ENCODE measurements at regions not wholly inside any gene's neighbourhood (a gene's known extent, or its start where the extent isn't known, plus 50 kb on each side); places are given as distances from the start of the nearest gene placed in this dataset.

DNA sequence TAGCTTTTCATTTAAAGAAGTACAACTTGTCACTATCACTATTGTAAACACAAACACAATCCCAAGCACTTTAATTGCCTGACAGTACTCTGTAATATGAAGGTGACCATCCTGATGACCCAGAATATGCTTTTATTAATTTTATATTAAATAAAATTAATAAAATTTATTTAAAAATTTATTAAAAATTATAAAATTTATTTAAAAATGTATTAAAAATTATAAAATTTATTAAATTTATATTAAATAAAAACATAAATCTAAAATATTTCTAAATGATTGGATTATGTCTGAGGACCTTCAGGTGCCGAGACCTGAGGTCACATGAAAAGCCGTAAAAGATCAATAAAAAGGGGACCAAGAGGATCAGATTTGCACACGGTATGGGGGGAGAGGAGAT lies 229.8 kb upstream of the KIRREL3 start:
- H3K9me3 ChIP-seq (ENCODE audit: insufficient read depth, low read depth, low read length), result no peaks in the 10 kb centered on the region
- no peaks in the 10 kb centered on the region for H3K4me1 ChIP-seq (ENCODE audit: insufficient read depth, low read length)
- TF ChIP-seq, protein P1, sequence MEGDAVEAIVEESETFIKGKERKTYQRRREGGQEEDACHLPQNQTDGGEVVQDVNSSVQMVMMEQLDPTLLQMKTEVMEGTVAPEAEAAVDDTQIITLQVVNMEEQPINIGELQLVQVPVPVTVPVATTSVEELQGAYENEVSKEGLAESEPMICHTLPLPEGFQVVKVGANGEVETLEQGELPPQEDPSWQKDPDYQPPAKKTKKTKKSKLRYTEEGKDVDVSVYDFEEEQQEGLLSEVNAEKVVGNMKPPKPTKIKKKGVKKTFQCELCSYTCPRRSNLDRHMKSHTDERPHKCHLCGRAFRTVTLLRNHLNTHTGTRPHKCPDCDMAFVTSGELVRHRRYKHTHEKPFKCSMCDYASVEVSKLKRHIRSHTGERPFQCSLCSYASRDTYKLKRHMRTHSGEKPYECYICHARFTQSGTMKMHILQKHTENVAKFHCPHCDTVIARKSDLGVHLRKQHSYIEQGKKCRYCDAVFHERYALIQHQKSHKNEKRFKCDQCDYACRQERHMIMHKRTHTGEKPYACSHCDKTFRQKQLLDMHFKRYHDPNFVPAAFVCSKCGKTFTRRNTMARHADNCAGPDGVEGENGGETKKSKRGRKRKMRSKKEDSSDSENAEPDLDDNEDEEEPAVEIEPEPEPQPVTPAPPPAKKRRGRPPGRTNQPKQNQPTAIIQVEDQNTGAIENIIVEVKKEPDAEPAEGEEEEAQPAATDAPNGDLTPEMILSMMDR (IDR thresholded peaks at IDR 0.05; ENCODE audit: insufficient read depth, low read depth, low read length), result no peak
- TF ChIP-seq EZH2 (IDR thresholded peaks at IDR 0.05; ENCODE audit: insufficient read depth, low read length), result no peak
- FAIRE-seq (no peak), DNase-seq (ENCODE audit: low read depth) (no peak)
- H3K4me2 ChIP-seq (ENCODE audit: low read length), result no peak overlapping the region
- H3K9ac ChIP-seq (ENCODE audit: low read length), result no peak overlapping the region
- Mint-ChIP-seq H3K4me3 (ENCODE audit: unreplicated experiment) (no peak overlapping the region), H3K27ac (ENCODE audit: unreplicated experiment) (no peak overlapping the region), H3K9me3 (ENCODE audit: unreplicated experiment) (no peaks in the 10 kb centered on the region), H3K4me1 (ENCODE audit: low read depth, unreplicated experiment) (peaks cover 8% of the 10 kb centered on the region), H3K36me3 (ENCODE audit: low read depth, unreplicated experiment) (no peaks in the 10 kb centered on the region), H3K27me3 (ENCODE audit: low read depth, unreplicated experiment) (peaks cover 4% of the 10 kb centered on the region)
- no peaks in the 10 kb centered on the region for H4K20me1 ChIP-seq (ENCODE audit: insufficient read depth, low read length)
- H3K4me3 ChIP-seq (ENCODE audit: insufficient read depth, low read depth, low read length), result no peak overlapping the region
- H3K79me2 ChIP-seq (ENCODE audit: insufficient read depth, low read length), result no peaks in the 10 kb centered on the region
- H3K27me3 ChIP-seq (ENCODE audit: insufficient read depth, low read length), result no peaks in the 10 kb centered on the region
- no peaks in the 10 kb centered on the region for H3K36me3 ChIP-seq (ENCODE audit: insufficient read depth, low read length)
- H3K27ac ChIP-seq (ENCODE audit: low read depth, low read length), result no peak overlapping the region
- no peak overlapping the region for H2AFZ ChIP-seq (ENCODE audit: low read depth, low read length)

DNA sequence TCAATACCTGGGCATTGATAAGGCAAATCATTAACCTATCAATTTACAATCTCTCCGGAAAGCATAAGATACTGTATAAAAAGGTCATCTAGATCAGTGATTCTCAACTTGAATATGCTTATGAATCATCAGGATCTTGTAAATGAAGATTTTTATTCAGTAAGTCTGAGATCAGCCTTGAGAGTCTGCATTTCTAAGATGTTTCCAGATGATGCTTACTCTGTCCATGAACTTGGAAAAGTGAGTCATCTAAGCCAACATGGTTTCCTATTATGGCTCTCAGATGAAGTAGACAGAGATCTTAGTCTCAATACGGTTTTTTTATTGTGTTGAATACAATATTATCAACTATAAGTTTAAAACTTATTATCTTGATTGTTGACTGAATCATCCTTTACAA lies 226.4 kb upstream of the KIRREL3 start:
- H3K27ac Mint-ChIP-seq (ENCODE audit: unreplicated experiment), result peak overlapping the region; percentile 93
- H3K4me3 Mint-ChIP-seq (ENCODE audit: unreplicated experiment), result no peak overlapping the region
- H3K9me3 ChIP-seq (ENCODE audit: insufficient read depth, low read depth, low read length), result no peaks in the 10 kb centered on the region
- H4K20me1 ChIP-seq (ENCODE audit: insufficient read depth, low read length), result no peaks in the 10 kb centered on the region
- H3K4me3 ChIP-seq (ENCODE audit: insufficient read depth, low read depth, low read length), result no peak overlapping the region
- no peak overlapping the region for H3K27ac ChIP-seq (ENCODE audit: low read depth, low read length)
- no peak for TF ChIP-seq EZH2 (IDR thresholded peaks at IDR 0.05; ENCODE audit: insufficient read depth, low read length)
- TF ChIP-seq, protein P1 (IDR thresholded peaks at IDR 0.05; ENCODE audit: insufficient read depth, low read depth, low read length), result no peak
- DNase-seq (ENCODE audit: low read depth) (no peak), FAIRE-seq (no peak)
- no peak overlapping the region for H2AFZ ChIP-seq (ENCODE audit: low read depth, low read length)
- peaks cover 2% of the 10 kb centered on the region for H3K9me3 Mint-ChIP-seq (ENCODE audit: unreplicated experiment)
- H3K4me1 Mint-ChIP-seq (ENCODE audit: low read depth, unreplicated experiment), result peaks cover 10% of the 10 kb centered on the region
- peaks cover 2% of the 10 kb centered on the region for H3K36me3 Mint-ChIP-seq (ENCODE audit: low read depth, unreplicated experiment)
- no peaks in the 10 kb centered on the region for H3K4me1 ChIP-seq (ENCODE audit: insufficient read depth, low read length)
- H3K9ac ChIP-seq (ENCODE audit: low read length), result no peak overlapping the region
- no peaks in the 10 kb centered on the region for H3K79me2 ChIP-seq (ENCODE audit: insufficient read depth, low read length)
- H3K36me3 ChIP-seq (ENCODE audit: insufficient read depth, low read length), result no peaks in the 10 kb centered on the region
- peaks cover 6% of the 10 kb centered on the region for H3K27me3 Mint-ChIP-seq (ENCODE audit: low read depth, unreplicated experiment)
- no peak overlapping the region for H3K4me2 ChIP-seq (ENCODE audit: low read length)
- H3K27me3 ChIP-seq (ENCODE audit: insufficient read depth, low read length), result no peaks in the 10 kb centered on the region

DNA sequence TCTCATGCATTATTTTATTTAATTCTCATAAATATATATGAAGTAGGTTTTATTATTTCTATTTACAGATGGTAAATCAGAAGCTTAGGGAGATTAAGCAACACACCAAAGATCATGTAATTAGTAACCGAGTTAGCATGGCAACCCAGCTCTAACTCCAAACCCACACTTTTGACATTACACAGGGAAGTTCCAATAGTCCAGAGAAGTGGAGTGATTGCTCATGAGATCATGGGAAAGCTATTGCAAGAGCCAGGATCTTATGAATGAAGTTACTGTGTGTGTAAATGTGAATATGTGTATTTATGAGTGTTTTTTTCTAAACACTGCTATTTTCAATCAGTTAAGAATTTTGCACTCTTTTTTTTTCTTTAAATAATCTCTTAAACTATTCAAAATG lies 225.8 kb upstream of the KIRREL3 start:
- Mint-ChIP-seq H3K4me3 (ENCODE audit: unreplicated experiment) (no peak overlapping the region), H3K36me3 (ENCODE audit: low read depth, unreplicated experiment) (peaks cover 2% of the 10 kb centered on the region), H3K4me1 (ENCODE audit: low read depth, unreplicated experiment) (peaks cover 10% of the 10 kb centered on the region), H3K9me3 (ENCODE audit: unreplicated experiment) (peaks cover 2% of the 10 kb centered on the region), H3K27me3 (ENCODE audit: low read depth, unreplicated experiment) (peaks cover 6% of the 10 kb centered on the region), H3K27ac (ENCODE audit: unreplicated experiment) (peak overlapping the region; percentile 93)
- Histone ChIP-seq H3K79me2 (ENCODE audit: insufficient read depth, low read length) (no peaks in the 10 kb centered on the region), H3K9ac (ENCODE audit: low read length) (no peak overlapping the region), H3K4me3 (ENCODE audit: insufficient read depth, low read depth, low read length) (no peak overlapping the region), H3K27me3 (ENCODE audit: insufficient read depth, low read length) (no peaks in the 10 kb centered on the region), H3K4me2 (ENCODE audit: low read length) (no peak overlapping the region), H3K9me3 (ENCODE audit: insufficient read depth, low read depth, low read length) (no peaks in the 10 kb centered on the region), H3K36me3 (ENCODE audit: insufficient read depth, low read length) (no peaks in the 10 kb centered on the region), H3K4me1 (ENCODE audit: insufficient read depth, low read length) (no peaks in the 10 kb centered on the region), H4K20me1 (ENCODE audit: insufficient read depth, low read length) (no peaks in the 10 kb centered on the region), H2AFZ (ENCODE audit: low read depth, low read length) (no peak overlapping the region), H3K27ac (ENCODE audit: low read depth, low read length) (no peak overlapping the region)
- DNase-seq (ENCODE audit: low read depth) (no peak), FAIRE-seq (no peak)
- TF ChIP-seq, protein P1 (IDR thresholded peaks at IDR 0.05; ENCODE audit: insufficient read depth, low read depth, low read length), result no peak
- TF ChIP-seq EZH2 (IDR thresholded peaks at IDR 0.05; ENCODE audit: insufficient read depth, low read length), result no peak

Measured in astrocyte (in vitro differentiated cells and primary cell).